SU-DHL-6 (cell line): ENCODE measurements at regions not wholly inside any gene's neighbourhood (a gene's known extent, or its start where the extent isn't known, plus 50 kb on each side); places are given as distances from the start of the nearest gene placed in this dataset.

Source experiments
- H2AFZ ChIP-seq: fragments of 200-600 bp; sonication (generic); 2 replicates; pipeline ENCODE4 v1.6.1; 2014; ENCODE audit warnings: low read depth, mild to moderate bottlenecking, moderate library complexity, mixed read lengths, antibody characterized with exemption, low read length; ENCODE audit not compliant: severe bottlenecking
- H3F3A ChIP-seq: fragments of 200-600 bp; shearing (Covaris generic); 2 replicates; pipeline ENCODE4 v1.6.0; 2016; ENCODE audit warnings: antibody characterized with exemption, mild to moderate bottlenecking; ENCODE audit not compliant: insufficient read depth
- H3K27ac ChIP-seq: fragments of 200-600 bp; sonication (generic); 2 replicates; pipeline ENCODE4 v1.5.1; 2016; ENCODE audit warnings: low read depth, mild to moderate bottlenecking, low read length, moderate library complexity, mixed read lengths
- H3K27me3 ChIP-seq: fragments of 200-600 bp; sonication (generic), shearing (Covaris generic); 2 replicates; pipeline ENCODE4 v1.6.0; 2014; ENCODE audit warnings: mild to moderate bottlenecking, low read length
- H3K36me3 ChIP-seq: fragments of 200-600 bp; sonication (generic); 2 replicates; pipeline ENCODE4 v1.6.1; 2014; ENCODE audit warnings: mild to moderate bottlenecking, low read length, mixed read lengths
- H3K4me2 ChIP-seq: fragments of 300-600, 200-600 bp; shearing (Covaris generic), sonication (generic); 2 replicates; pipeline ENCODE4 v1.6.0; 2014; ENCODE audit warnings: low read length, low read depth, mild to moderate bottlenecking; ENCODE audit not compliant: poor library complexity, severe bottlenecking
- H3K4me3 ChIP-seq: fragments of 200-600 bp; sonication (generic); 2 replicates; pipeline ENCODE4 v1.5.1; 2014; ENCODE audit warnings: antibody characterized with exemption, low read length, mild to moderate bottlenecking, mixed read lengths; ENCODE audit not compliant: insufficient read depth, poor library complexity, severe bottlenecking
- H3K79me2 ChIP-seq: fragments of 200-600 bp; sonication (generic); 2 replicates; pipeline ENCODE4 v1.6.1; 2014; ENCODE audit warnings: mild to moderate bottlenecking, low read length, moderate library complexity; ENCODE audit not compliant: insufficient read depth
- H3K9ac ChIP-seq: fragments of 200-600 bp; sonication (generic); 2 replicates; pipeline ENCODE4 v1.7.0; 2014; ENCODE audit warnings: mild to moderate bottlenecking, low read length
- H3K9me2 ChIP-seq: fragments of 200-600 bp; sonication (generic); replicated peaks from 2 replicates; pipeline ENCODE4 v1.6.1; 2014; ENCODE audit warnings: low read length; ENCODE audit not compliant: insufficient read depth
- H3K9me3 ChIP-seq: fragments of 200-600 bp; sonication (generic); 2 replicates; pipeline ENCODE4 v1.6.1; 2014; ENCODE audit warnings: low read length, mixed read lengths; ENCODE audit not compliant: insufficient read depth
- H4K20me1 ChIP-seq: fragments of 200-600 bp; sonication (generic); 2 replicates; pipeline ENCODE4 v1.6.1; 2014; ENCODE audit warnings: low read depth, mild to moderate bottlenecking, antibody characterized with exemption, low read length, moderate library complexity, mixed read lengths
- CTCF ChIP-seq: fragments of 200-600 bp; sonication (generic); IDR thresholded peaks from one replicate; pipeline ENCODE4 v1.5.1; 2017; ENCODE audit warnings: antibody characterized with exemption, mild to moderate bottlenecking, low read length, moderate library complexity; ENCODE audit not compliant: insufficient read depth, poor library complexity, severe bottlenecking
- EZH2phosphoT487 ChIP-seq: fragments of 200-600 bp; sonication (generic), shearing (Covaris generic); conservative IDR thresholded peaks from 2 replicates; pipeline ENCODE4 v1.6.1; 2018; ENCODE audit warnings: mild to moderate bottlenecking, antibody characterized with exemption, low read length, moderate library complexity, mixed read lengths

- H3K27ac ChIP-seq: no peak overlapping the region
- no peak overlapping the region for H3K9ac ChIP-seq
- no peaks in the 10 kb centered on the region for H3K79me2 ChIP-seq
- no peaks in the 10 kb centered on the region for H3K27me3 ChIP-seq
- no peaks in the 10 kb centered on the region for H4K20me1 ChIP-seq
- TF ChIP-seq EZH2phosphoT487 (no peak), CTCF (no peak)
- no peaks in the 10 kb centered on the region for H3K9me3 ChIP-seq
- no peak overlapping the region for H3K4me2 ChIP-seq
- no peaks in the 10 kb centered on the region for H3F3A ChIP-seq
- no peak overlapping the region for H2AFZ ChIP-seq
- H3K4me3 ChIP-seq: no peak overlapping the region
- no peaks in the 10 kb centered on the region for H3K36me3 ChIP-seq
- H3K9me2 ChIP-seq: no peaks in the 10 kb centered on the region
Measured at GRCh38 chr12:118921761-118922160, 59.6 kb upstream of the SRRM4 start.

- TF ChIP-seq EZH2phosphoT487: no peak
- TF ChIP-seq CTCF: no peak
- H2AFZ ChIP-seq: no peak overlapping the region
- no peaks in the 10 kb centered on the region for H3K79me2 ChIP-seq
- H3K4me2 ChIP-seq: no peak overlapping the region
- H3F3A ChIP-seq: no peaks in the 10 kb centered on the region
- H3K4me3 ChIP-seq: no peak overlapping the region
- no peaks in the 10 kb centered on the region for H3K36me3 ChIP-seq
- H4K20me1 ChIP-seq: no peaks in the 10 kb centered on the region
- 0 out of 2 replicates have a peak, but pooled peaks cover 4% of the 10 kb centered on the region for H3K9me2 ChIP-seq
- H3K27me3 ChIP-seq: no peaks in the 10 kb centered on the region
- H3K9me3 ChIP-seq: no peaks in the 10 kb centered on the region
- H3K27ac ChIP-seq: no peak overlapping the region
- H3K9ac ChIP-seq: no peak overlapping the region
Measured at GRCh38 chr12:118922405-118922804, 58.9 kb upstream of the SRRM4 start.

- no peak overlapping the region for H3K4me3 ChIP-seq
- no peaks in the 10 kb centered on the region for H3K27me3 ChIP-seq
- no peaks in the 10 kb centered on the region for H3K79me2 ChIP-seq
- H2AFZ ChIP-seq: no peak overlapping the region
- TF ChIP-seq CTCF: no peak
- TF ChIP-seq EZH2phosphoT487: no peak
- H3K9me3 ChIP-seq: no peaks in the 10 kb centered on the region
- H4K20me1 ChIP-seq: no peaks in the 10 kb centered on the region
- H3K27ac ChIP-seq: no peak overlapping the region
- 0 out of 2 replicates have a peak, but pooled peaks cover 4% of the 10 kb centered on the region for H3K9me2 ChIP-seq
- no peak overlapping the region for H3K9ac ChIP-seq
- no peaks in the 10 kb centered on the region for H3F3A ChIP-seq
- H3K4me2 ChIP-seq: no peak overlapping the region
- no peaks in the 10 kb centered on the region for H3K36me3 ChIP-seq
Measured at GRCh38 chr12:118925407-118925806, 55.9 kb upstream of the SRRM4 start.

GRCh38 chr12:118925826-118926225 lies 55.5 kb upstream of the SRRM4 start:
- no peak overlapping the region for H2AFZ ChIP-seq
- H3K4me3 ChIP-seq: no peak overlapping the region
- H3F3A ChIP-seq: no peaks in the 10 kb centered on the region
- no peaks in the 10 kb centered on the region for H3K79me2 ChIP-seq
- TF ChIP-seq CTCF (no peak), EZH2phosphoT487 (no peak)
- H3K27me3 ChIP-seq: no peaks in the 10 kb centered on the region
- no peaks in the 10 kb centered on the region for H3K36me3 ChIP-seq
- no peaks in the 10 kb centered on the region for H4K20me1 ChIP-seq
- no peaks in the 10 kb centered on the region for H3K9me3 ChIP-seq
- H3K4me2 ChIP-seq: no peak overlapping the region
- H3K9ac ChIP-seq: no peak overlapping the region
- H3K27ac ChIP-seq: no peak overlapping the region
- 0 out of 2 replicates have a peak, but pooled peaks cover 4% of the 10 kb centered on the region for H3K9me2 ChIP-seq
